HG02943 (cell line): ENCODE measurements at regions not wholly inside any gene's neighbourhood (a gene's known extent, or its start where the extent isn't known, plus 50 kb on each side); places are given as distances from the start of the nearest gene placed in this dataset.

Source experiments
- ATAC-seq: cut with Tn5 transposase; IDR thresholded peaks from one replicate; pipeline ENCODE4 v1.9.1; 2021; ENCODE audit warnings: mild to moderate bottlenecking, low read depth, moderate library complexity; ENCODE audit not compliant: unreplicated experiment

DNA sequence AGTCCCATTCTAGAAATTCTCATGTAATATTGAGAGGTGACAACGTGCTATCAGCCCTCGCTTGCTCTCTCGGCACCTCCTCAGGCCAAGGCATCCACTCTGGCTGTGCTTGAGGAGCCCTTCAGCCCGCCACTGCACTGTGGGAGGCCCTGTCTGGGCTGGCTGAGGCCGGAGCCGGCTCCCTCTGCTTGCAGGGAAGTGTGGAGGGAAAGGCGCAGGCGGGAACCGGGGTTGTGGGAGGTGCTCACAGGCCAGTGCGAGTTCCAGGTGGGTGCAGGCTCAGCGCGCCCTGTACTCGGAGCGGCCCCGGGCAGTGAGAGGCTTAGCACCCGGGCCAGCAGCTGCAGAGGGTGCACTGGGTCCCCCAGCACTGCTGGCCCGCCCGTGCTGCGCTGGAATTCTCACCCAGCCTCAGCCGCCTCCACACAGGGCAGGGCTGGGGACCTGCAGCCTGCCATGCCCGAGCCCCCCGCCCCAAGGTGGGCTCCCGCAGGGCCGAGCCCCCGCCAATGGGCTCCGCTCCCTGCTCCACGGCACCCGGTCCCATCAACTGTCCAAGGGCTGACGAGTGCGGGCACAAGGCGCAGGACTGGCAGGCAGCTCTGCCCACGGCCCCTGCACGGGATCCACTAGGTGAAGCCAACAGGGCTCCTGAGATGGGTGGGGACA, 1680.6 kb upstream of the LRRTM1 start:
- ATAC-seq: no peak

GRCh38 chr2:81981585-81981984, 1677.0 kb upstream of the LRRTM1 start:
- ATAC-seq: no peak

DNA sequence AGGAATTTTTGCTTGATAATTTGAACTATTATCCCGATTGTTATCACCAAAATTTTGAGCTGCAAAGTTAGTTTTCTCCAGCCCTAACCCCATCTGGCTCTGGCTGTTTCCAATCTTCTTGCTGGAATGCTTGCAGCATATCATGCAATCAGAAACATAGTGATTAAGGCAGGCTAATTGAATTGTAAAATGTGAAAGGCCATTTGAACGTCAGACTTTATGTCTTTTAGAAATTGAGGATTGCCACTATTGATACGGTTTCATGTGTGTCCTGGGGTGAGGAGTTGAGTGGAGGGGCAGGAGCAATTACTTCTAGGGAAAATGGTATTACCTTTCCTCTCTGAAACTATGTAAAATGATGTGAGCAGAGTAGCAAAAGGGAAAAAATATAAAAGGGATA, 1674.5 kb upstream of the LRRTM1 start:
- ATAC-seq: no peak

DNA sequence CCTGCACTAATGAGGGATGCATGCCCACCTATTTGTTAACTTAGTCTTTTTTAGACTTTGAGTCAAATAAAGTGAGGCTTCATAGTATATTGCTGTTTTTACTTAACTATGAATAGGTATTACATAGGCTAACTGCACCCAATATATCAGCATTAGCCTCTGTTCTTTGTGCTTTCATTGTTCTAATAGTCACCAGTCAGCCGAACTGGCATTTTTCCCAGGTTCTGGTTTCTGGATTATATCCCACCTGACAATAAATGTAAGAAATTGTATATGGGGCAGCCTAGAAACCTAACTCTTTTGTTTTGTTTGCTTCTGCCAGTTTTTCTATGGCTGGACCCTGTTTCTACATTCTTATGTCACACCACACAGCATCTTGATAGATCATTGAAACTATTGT, 1672.4 kb upstream of the LRRTM1 start:
- ATAC-seq: no peak

DNA sequence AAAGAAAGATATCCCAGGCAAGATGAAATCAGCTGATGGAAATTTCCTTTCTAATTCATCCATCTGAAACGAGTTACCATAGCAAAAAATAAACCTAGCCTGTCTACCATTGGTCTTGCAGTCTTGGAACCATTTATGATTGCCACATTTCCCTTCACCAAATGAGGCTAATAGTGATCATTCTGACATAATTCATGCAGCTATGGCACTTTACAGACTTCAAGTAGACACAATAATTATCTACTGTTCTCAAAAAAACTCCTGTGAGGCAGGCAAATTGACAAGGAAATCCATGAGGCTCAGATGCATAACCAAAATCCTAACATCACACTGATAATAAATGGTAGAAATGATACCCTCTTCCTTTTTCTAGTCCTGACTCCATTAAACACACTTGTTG, 1669.7 kb upstream of the LRRTM1 start:
- ATAC-seq: no peak

GRCh38 chr2:81942876-81943275, 1638.3 kb upstream of the LRRTM1 start:
- ATAC-seq: no peak

- ATAC-seq: no peak
Measured at GRCh38 chr2:81942136-81942680, 1637.7 kb upstream of the LRRTM1 start.

DNA sequence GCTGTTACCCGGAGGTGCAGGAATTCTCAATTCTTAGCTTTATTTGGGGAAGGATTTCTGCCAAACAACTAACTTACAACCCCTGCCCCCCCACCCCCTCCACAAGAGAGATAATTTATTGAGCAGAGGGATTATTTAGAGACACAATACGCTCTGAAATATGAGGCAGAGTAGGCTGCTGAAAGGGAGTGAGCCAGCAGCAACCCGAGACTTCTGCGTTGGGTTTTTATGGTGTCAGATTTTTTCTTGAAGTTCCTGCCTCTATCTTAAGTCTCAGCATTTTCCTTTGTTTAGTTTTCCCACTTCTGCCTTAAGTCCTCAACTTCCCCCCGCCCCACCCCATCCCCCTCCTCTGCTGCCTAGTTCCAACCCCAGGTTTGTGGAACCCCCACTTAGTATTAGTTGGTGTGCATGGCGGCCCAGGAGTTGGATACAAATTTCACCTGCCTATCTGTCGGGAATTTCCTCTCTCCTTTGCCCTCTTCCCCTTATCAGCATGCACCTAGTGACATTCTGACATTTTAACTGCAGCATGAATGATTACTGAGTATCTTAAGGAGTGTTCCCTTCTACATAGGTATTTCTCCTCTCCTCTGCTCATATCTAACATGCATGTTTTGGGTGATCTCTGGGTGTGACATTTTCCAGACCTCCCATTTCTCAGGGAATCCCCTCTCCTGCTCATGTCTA, 1635.9 kb upstream of the LRRTM1 start:
- no peak for ATAC-seq

GRCh38 chr2:81937944-81938343, 1633.4 kb upstream of the LRRTM1 start:
- ATAC-seq: no peak

GRCh38 chr2:81903534-81903933, 1599.0 kb upstream of the LRRTM1 start:
- no peak for ATAC-seq

GRCh38 chr2:81901017-81901416, 1596.5 kb upstream of the LRRTM1 start:
- no peak for ATAC-seq

DNA sequence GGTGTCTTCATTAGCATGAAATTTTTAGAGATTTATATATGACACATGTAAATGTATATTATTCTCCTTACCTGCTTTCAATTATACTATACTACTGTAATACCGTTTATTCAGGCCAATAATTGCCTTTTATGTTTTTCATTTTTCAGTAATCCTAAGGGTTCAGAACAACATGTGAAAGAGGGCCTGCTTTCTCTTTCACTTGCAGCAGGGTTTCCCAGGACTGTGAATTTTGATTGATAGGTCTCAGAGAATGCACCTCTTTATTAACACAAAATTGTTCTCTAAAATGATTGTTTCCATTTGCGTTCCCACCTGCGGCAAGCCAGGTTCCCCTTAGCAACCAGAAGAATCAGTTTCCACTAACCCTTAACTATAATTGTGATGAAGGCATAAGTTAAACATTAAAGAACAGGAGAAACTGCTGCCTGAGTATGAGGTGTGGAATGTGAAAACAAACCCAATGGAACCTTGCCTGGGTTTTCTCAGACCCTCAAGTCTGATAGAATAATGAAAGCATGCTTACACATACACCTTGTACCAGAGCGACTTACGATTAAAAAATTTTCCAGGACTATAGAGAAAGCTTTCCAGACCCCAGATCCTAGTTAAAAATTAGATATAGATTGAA, 1591.2 kb upstream of the LRRTM1 start:
- ATAC-seq: no peak

DNA sequence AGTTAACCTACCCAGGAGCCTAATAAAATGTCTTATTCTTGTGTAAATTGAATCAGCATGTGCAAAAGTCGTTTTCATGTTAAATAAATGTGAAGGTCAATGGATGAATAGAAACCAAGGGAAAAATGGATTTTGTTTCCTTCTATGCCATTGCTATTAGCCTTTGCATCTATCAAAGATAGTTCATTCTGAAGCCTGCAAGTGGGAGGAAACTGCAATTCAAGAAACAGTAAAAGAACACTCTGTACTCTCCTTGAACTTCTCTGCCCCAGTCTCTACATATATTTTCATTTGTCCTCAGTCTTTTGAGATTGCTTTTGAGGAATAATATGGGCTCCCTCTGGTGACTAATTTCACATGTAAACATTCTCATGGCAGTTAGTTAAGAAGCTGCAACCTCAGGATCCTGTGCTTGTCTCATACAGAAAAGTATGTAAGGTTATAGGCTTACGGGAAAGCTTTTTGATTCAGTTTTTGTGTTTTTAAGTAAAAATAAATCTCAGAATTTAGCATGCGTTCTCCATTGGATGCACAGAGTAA, 1590.0 kb upstream of the LRRTM1 start:
- ATAC-seq: no peak

- no peak for ATAC-seq
Measured at GRCh38 chr2:81876624-81877023, 1572.1 kb upstream of the LRRTM1 start.

GRCh38 chr2:81872006-81872405, 1567.5 kb upstream of the LRRTM1 start:
- no peak for ATAC-seq

GRCh38 chr2:81870119-81870518, 1565.6 kb upstream of the LRRTM1 start:
- ATAC-seq: no peak

GRCh38 chr2:81858998-81859397, 1554.4 kb upstream of the LRRTM1 start:
- ATAC-seq: no peak

- no peak for ATAC-seq
Measured at GRCh38 chr2:81853341-81853740, 1548.8 kb upstream of the LRRTM1 start.

DNA sequence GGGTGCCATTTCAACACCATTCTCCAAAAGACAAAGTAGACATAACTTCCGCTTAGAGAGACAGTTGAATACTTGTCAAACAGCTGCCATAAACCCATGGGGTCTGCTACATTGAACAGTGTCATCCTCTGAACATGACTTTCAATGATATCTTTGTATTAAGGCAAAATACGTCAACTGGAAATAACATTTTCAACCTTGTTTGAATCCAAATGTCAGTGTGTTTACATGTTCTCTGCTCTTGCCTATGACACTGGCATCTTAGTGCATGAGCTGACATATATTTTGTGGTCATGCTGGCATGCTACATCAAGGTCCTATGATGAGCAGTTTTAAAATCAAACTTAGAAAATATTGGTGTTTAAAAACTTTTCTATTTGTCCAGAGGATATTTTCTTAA, 1548.1 kb upstream of the LRRTM1 start:
- no peak for ATAC-seq

- ATAC-seq: no peak
Measured at GRCh38 chr2:81839780-81840179, 1535.2 kb upstream of the LRRTM1 start.

DNA sequence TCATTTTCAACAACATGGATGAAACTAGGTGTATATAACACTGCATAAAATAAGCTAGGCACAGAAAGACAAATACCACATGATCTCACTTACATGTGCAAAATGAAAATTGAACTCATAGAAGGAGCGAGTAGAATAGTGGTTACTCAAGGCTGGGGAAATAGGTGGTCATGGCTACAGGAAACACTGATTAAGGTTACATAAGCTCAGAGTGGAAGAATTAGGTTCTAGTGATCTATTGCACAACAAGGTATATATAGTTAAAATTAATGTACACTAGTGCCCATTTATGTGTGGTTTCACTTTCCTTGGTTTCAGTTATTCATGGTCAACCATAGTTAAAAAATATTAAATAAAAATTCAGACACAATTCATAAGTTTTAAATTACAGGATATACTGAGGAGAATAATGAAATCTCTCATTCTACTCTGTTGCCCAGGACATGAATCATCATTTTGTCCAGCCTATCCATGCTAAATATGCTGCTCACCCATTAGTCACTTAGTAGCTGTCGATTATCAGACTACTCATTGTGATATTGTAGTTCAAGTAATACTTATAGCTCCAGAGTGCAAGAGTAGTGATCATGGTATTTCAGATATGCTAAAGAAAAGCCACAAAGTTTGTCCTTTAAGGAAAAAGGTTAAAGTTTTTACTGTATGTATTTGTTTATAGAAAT, 1530.9 kb upstream of the LRRTM1 start:
- ATAC-seq: no peak
